Endothelial cell (in vitro differentiated cells): ENCODE measurements at regions not wholly inside any gene's neighbourhood (a gene's known extent, or its start where the extent isn't known, plus 50 kb on each side); places are given as distances from the start of the nearest gene placed in this dataset.

Experiments
- DNase-seq: peaks from one replicate; pipeline ENCODE4 v3.0.0; 2021; ENCODE audit warnings: low spot score
- H3K27ac Mint-ChIP-seq: one replicate; pipeline ENCODE4 v1.8.0; 2021; ENCODE audit warnings: mixed read lengths, inconsistent platforms; ENCODE audit not compliant: unreplicated experiment
- H3K27me3 Mint-ChIP-seq: one replicate; pipeline ENCODE4 v1.8.0; 2021; ENCODE audit warnings: mild to moderate bottlenecking, moderate library complexity, mixed read lengths, inconsistent platforms; ENCODE audit not compliant: unreplicated experiment
- H3K36me3 Mint-ChIP-seq: one replicate; pipeline ENCODE4 v1.8.0; 2021; ENCODE audit warnings: mild to moderate bottlenecking, low read depth, mixed read lengths, inconsistent platforms; ENCODE audit not compliant: unreplicated experiment
- H3K4me1 Mint-ChIP-seq: one replicate; pipeline ENCODE4 v1.8.0; 2021; ENCODE audit warnings: mild to moderate bottlenecking, mixed read lengths, inconsistent platforms; ENCODE audit not compliant: unreplicated experiment
- H3K4me3 Mint-ChIP-seq: one replicate; pipeline ENCODE4 v1.8.0; 2021; ENCODE audit warnings: mild to moderate bottlenecking, mixed read lengths, inconsistent platforms; ENCODE audit not compliant: unreplicated experiment
- H3K9me3 Mint-ChIP-seq: one replicate; pipeline ENCODE4 v1.8.0; 2021; ENCODE audit warnings: mixed read lengths, inconsistent platforms; ENCODE audit not compliant: unreplicated experiment
- TF ChIP-seq, protein P1 (sequence below): fragments of 200-600 bp; sonication (generic); IDR thresholded peaks from one replicate; pipeline ENCODE4 v1.5.0; 2021; ENCODE audit warnings: antibody characterized with exemption; ENCODE audit not compliant: unreplicated experiment

DNA sequence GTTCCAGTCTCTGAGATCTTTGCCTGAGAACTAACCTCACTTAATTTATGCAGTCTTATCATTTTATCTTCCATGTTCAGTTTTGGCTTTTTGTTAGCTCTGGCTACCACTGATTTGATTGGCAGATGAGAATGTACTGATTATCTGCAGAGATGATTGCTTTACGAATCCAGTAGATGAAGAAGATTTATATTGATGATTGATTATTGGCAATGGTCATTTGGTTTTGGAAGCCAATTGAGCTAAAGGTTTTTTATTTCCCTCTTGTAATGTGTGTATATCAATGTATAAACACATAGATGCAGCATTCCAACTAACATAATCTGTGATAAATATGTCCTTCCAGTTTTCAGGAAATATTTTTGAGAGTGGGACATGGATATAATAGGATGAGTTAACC, 763.6 kb downstream of the CDH11 start:
- no peak overlapping the region for H3K27ac Mint-ChIP-seq
- no peaks in the 10 kb centered on the region for H3K9me3 Mint-ChIP-seq
- DNase-seq, result no peak
- peaks cover 3% of the 10 kb centered on the region for H3K4me1 Mint-ChIP-seq
- no peaks in the 10 kb centered on the region for H3K36me3 Mint-ChIP-seq
- TF ChIP-seq, protein P1, sequence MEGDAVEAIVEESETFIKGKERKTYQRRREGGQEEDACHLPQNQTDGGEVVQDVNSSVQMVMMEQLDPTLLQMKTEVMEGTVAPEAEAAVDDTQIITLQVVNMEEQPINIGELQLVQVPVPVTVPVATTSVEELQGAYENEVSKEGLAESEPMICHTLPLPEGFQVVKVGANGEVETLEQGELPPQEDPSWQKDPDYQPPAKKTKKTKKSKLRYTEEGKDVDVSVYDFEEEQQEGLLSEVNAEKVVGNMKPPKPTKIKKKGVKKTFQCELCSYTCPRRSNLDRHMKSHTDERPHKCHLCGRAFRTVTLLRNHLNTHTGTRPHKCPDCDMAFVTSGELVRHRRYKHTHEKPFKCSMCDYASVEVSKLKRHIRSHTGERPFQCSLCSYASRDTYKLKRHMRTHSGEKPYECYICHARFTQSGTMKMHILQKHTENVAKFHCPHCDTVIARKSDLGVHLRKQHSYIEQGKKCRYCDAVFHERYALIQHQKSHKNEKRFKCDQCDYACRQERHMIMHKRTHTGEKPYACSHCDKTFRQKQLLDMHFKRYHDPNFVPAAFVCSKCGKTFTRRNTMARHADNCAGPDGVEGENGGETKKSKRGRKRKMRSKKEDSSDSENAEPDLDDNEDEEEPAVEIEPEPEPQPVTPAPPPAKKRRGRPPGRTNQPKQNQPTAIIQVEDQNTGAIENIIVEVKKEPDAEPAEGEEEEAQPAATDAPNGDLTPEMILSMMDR, result no peak
- H3K4me3 Mint-ChIP-seq, result no peak overlapping the region
- H3K27me3 Mint-ChIP-seq, result no peaks in the 10 kb centered on the region

DNA sequence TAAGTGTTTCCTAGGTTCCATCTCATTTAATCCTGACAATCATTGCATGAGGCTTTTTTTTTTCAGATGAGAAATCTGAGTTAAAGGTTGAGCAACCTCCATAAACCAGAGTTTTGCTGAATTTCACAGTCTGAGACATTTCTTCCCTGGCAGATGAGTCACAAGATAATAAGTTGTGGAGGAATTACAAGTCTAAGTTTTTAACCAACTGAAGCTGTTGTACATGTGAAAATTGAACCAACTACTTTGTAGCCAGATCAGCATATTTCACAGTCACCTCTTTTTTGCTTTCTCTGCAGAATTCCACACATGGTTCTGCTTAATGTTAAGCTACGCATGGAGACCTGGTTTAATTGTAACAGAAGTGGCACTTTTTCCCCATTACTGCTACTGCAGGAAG, 765.6 kb downstream of the CDH11 start:
- no peaks in the 10 kb centered on the region for H3K9me3 Mint-ChIP-seq
- DNase-seq, result no peak
- H3K36me3 Mint-ChIP-seq, result peaks cover 3% of the 10 kb centered on the region
- no peaks in the 10 kb centered on the region for H3K27me3 Mint-ChIP-seq
- no peaks in the 10 kb centered on the region for H3K4me1 Mint-ChIP-seq
- no peak overlapping the region for H3K4me3 Mint-ChIP-seq
- no peak overlapping the region for H3K27ac Mint-ChIP-seq
- TF ChIP-seq, protein P1, result no peak

DNA sequence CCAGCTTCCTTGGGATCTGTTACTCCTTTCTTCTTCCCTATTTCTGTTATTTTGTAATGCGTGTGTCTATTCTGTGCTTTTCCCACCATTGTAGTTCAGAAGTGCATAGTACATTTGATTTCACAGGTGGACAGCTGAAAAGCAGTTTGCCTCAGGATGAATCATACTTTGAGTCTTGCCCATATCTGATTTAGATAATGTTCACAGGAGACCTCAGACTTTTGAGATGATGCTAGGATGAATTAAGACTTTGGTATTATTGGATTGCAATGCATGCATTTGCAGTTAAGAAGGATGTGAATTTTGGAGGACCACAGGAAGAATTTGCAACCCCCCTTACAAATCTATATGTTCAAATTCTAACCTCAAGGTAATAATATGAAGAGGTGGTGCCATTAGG, 769.6 kb downstream of the CDH11 start:
- no peak for DNase-seq

DNA sequence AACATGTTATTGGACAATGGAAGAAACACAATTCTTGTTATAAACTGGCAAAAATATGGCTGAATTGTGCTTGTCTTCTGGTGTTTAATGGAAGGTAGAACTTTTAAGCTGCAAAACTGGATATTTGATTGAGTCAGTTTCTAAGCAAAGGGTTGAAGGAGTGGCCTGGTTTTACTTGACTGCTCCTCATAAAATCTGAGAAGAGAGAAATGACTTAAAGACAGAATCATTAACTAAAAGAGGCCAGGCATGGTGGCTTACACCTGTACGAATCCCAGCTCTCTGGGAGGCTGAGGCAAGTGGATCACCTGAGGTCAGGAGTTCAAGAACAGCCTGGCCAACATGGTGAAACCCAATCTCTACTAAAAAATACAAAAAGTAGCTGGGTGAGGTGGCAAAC, 770.7 kb downstream of the CDH11 start:
- Mint-ChIP-seq H3K27me3 (no peaks in the 10 kb centered on the region), H3K4me1 (no peaks in the 10 kb centered on the region), H3K4me3 (no peak overlapping the region), H3K36me3 (peaks cover 3% of the 10 kb centered on the region), H3K27ac (no peak overlapping the region), H3K9me3 (no peaks in the 10 kb centered on the region)
- no peak for DNase-seq
- TF ChIP-seq, protein P1, result no peak

More for the DNA sequence above, 769.6 kb downstream of the CDH11 start:
- H3K4me1 Mint-ChIP-seq, result no peaks in the 10 kb centered on the region
- TF ChIP-seq, protein P1, result no peak
- peaks cover 3% of the 10 kb centered on the region for H3K36me3 Mint-ChIP-seq
- no peaks in the 10 kb centered on the region for H3K27me3 Mint-ChIP-seq
- H3K27ac Mint-ChIP-seq, result no peak overlapping the region
- H3K9me3 Mint-ChIP-seq, result no peaks in the 10 kb centered on the region
- no peak overlapping the region for H3K4me3 Mint-ChIP-seq

DNA sequence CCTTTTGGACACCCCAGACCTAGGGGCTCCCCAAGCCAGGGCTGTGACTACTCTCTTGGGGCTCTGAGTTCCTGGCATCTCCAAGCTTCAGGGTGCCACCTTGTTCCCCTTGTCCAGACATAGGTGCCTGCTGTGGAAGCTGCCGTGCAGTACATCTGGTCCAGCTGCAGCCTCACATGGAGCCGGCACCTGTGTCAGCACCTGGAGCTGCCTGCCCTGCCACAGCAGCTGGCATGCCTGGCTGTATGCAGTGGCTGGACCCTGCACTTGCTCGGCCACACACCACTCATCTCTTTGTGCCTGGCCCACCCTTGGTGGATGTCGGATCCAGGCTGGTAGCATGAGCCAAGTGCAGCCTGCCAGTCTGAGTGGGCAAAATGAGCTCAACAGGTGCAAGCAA, 775.8 kb downstream of the CDH11 start:
- no peak overlapping the region for H3K4me3 Mint-ChIP-seq
- H3K9me3 Mint-ChIP-seq, result no peaks in the 10 kb centered on the region
- no peaks in the 10 kb centered on the region for H3K4me1 Mint-ChIP-seq
- TF ChIP-seq, protein P1, result no peak
- DNase-seq, result no peak
- H3K27me3 Mint-ChIP-seq, result no peaks in the 10 kb centered on the region
- no peaks in the 10 kb centered on the region for H3K36me3 Mint-ChIP-seq
- no peak overlapping the region for H3K27ac Mint-ChIP-seq
